ENCODE measurements at regions not wholly inside any gene's neighbourhood (a gene's known extent, or its start where the extent isn't known, plus 50 kb on each side); places are given as distances from the start of the nearest gene placed in this dataset.

DNA sequence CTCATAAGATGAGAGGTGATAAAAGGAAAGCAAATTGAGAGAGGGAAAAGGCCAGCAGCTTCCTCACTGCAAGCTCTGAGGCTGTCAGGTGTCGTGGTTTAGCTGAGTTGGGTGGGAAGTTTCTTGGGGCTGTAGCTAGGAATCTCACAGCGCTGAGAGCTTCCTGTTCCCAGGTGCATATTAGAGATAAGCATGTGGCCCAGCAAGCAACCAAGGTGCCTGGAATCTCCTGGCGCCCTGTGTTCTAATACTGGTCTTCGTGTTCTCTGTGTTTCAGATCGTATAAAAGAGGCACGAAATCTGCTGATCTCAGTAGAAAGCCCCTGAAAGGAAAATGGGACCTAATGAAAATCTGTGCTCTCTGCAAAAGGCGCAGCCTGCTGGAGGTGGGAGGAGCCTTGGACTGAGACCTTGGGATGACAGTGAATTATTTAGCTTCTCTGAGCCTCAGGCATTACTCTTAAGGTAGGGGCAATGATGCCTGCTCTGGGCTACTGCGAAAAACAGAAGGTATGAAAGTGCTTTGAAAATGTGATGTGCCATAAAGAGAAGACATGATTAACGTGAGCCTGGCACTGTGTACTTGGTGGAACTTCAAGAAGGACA lies 499.9 kb downstream of the TBL1XR1 start:
- no peak for DNase-seq

DNA sequence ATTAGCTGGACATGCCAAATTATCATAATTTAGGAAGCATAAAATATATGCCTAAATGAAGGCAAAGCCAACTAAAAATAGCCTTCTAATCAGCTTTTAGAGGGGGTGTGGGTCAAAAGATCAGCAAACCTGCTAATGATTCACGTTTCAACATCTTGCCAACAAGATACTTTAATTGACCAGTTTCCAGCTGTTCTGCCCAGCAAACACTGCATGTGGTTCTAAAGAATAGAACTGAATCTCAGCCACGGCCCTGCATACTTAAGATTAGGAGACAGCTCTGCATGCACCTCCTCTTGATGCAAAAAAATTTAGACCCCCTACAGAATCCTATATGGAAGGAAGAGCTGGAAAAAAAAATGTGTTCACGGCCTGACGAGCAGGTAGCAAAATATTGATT lies 500.5 kb downstream of the TBL1XR1 start:
- no peak for DNase-seq

DNA sequence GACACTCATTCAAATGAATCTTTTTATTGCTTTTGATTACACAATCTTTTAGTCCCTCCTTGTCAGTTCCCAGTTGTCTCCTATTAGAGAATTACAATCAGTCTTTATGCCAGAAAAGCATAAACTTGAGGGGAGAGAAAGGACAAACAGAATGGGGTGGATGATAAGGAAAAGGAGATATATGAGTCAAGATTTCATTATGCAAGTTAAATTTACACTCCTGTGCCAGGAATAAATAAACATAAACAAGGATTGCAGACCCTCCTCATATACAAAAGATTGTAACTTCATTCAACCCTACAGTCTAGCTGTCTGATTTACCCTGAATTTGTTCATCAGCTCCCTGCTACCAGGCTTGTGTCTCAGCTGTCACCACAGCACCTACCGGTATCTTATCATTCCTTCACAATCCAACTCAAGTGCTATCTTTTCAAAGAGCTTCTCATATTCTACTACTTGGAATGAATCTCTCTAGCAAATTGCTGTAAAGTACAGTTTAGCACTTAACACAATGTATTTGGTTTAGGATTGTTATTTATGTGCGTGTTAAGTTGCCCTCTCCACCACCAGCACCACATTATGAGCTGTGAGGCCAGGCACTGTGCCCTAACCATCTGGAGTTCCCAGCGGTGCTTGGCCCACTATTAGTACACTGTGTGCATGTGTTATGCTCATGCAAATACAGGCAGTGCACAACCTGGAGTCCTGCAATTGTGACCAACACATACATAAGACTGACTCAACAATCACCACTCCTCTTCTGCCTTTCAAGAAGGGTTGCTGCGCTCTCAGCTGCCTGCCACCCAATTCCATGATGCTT lies 504.1 kb downstream of the TBL1XR1 start:
- no peak for DNase-seq

DNA sequence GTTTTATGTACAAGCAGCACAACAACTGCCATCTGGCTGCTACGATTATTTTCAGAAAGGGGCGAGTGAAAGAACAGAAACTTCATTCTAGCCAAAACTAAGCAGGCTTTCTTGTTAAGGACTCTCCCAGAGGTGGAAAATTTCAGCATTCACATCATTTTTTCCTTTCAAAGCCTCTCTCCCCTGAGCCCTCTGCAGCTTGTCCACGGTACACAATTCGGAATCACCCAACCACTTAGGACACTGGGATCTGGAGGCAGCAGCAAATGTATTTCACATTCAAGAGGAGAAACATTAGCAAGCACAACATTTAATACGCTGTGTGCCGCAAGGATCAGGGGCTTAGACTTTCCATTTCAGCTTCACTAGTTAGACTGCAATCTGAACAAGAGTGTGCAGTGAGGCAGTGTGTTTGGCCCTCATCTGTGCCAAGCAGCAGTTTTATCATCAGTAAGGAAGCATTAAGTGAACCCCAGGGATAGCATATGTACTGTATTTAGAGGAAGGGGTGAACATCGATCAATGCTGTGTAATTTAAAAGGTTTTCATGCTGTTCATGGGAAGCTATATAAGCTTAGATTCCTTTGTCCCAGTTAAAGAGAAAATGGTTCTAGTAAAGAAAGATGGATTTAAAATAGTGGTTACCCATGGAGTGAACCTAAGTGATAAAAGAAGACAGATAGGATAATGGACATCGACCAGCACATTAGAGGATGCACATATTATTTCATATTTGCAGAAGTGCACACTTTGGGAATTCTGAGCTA lies 504.9 kb downstream of the TBL1XR1 start:
- no peak for DNase-seq

DNA sequence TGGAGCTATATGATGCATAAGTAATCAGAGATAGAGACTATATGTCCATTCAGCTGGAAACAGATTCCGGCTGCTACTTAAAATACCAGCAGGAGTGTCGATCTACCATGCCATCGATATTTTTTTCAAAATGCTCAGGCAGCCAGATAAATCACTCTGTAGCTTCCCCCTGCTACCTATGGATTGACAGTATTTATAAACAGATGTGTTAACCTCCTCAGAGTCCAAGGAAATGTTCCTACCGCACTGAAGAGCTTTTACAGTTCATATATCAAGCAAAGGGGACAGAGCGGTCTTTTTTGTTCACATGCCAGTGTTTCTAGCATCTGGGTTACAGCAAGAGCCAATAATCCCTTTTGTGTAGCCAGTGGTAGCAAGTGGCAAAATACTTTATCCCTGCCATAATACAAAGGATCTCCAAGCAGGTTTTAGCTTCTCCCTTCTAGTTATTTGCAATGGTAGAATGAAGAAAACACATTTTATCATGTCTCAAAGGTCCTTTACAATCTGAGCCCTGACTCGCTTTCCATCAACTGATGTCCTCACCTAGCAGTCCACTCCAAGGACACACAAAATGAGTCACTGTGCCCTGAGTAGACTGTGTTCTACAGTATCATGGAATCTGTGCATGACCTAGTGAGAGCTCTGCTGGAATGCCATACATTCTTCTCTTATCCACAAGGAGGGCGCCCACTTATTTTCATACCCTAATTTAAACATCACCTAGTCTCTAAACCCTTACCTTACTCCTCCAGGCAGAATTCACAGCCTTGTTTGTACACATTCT lies 507.0 kb downstream of the TBL1XR1 start:
- no peak for DNase-seq

DNA sequence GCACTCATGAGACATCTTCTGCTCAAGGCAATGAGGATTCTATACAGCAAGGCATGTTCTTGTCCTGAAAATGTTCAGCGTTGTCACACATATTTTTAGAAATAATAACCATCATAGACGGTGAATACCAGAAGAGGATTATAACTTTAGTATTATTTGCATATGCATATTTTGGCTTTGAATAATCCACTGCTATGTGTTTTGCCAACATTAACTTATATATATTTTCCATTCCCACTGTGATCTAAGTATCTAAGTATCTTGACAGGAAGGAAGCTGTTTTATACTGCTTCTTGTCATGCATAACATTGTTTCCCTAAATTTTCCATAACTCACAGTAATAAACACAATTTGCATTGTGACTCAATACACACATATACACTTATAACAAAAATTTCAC lies 509.5 kb downstream of the TBL1XR1 start:
- no peak for DNase-seq

DNA sequence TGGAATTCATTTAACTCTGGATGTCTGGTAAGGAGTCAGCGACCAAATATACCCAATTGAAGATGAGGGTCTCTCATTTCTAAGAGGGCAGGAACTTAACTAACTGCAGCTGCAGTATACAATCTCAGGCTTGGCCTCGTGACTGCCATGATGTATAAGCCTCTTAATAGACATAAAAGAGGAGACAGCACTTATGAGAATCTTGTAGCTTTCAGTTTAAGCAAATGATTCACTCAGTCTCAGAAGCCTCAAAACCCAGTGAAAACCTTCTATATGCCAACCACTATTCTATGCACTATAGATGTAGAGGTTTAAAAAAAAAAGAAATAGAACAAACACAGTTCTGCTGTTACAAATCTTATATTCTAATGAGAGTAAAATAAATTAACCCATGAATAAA lies 513.9 kb downstream of the TBL1XR1 start:
- DNase-seq = no peak

DNA sequence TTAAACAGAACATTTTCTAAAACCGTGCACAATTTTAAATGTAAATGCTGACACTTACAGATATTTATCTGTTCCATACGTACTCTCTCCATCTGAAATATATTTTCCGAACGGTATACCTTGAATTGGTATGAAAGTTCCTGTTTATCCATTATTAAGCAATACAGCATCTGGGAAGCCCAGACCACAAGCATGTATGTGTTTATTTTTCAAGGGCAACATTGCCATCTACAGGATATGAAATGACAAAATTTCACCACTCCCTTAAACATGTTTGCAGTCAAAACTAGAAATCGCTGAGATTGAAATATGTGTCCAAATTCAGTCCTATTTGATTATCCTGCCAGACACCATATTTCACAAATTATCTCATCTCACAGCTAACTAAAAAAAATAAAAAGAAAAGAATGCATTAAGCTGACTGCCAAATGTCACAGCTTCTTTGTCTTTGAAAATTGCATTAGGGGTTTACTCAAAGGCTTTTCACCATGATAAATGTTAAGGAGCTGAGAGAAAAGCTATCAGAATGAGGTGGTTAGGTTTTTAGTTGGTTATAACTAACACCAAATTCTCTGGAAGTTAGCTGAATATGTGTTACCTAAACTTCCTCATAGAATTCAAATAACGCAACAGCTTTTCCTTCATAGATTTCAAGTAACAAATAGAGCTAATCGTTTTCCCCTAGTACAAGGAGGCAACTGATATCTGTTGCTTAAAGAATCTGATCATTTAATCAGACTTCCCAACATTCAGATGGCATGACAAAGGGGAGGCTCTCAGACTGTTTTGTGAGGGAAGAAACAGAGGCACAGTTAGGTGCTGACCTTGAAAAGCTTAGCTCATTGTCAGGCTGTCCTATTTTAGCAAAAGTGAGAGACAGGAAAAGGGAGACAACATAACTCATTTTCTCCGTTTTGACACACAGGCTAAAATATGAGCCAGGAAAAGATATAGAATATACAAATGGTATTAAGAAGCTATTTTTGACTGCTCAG lies 533.1 kb downstream of the TBL1XR1 start:
- no peak for DNase-seq

DNA sequence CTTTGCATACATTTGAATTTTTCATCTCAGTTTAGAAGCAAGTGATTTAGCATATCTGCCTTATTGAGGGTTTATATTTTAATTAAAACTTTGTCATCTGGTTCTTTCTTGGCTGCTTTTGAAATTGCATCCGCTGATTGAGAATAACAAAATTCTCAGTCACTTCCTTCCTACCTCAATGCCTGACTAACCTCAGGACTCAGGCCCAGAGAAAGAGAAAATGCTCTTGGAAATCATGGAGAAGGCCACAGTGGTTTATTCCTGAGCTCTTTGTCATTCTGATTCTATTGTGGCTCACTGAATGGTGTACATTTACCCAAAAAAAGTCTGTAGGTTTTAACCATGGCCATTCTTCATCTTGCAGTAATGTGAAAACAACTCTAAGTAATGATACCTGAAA lies 533.9 kb downstream of the TBL1XR1 start:
- DNase-seq = no peak

DNA sequence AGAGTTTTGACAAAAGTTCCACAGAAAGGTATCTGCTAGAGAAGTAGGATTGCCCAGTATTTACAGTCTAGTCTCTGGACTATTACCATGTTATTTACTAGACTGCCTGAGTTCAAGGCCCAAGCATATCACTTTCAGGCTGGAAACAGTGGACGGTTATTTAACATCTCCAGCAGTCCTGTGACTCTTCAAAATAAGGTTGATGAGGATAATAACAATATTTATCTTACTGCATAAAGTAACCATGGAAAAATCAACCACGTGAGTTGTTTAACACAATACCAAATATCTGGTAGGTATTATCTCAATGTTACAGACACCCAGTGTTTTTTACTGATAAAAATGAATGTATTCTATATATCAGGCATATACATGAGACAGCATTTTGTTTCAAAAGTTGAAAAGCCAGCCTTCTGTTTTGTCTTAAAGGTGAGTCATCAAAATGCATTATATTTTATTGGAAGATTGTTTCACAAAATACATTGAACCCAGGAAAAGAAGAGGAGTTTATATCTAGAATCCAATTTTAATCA lies 535.8 kb downstream of the TBL1XR1 start:
- DNase-seq = no peak

DNA sequence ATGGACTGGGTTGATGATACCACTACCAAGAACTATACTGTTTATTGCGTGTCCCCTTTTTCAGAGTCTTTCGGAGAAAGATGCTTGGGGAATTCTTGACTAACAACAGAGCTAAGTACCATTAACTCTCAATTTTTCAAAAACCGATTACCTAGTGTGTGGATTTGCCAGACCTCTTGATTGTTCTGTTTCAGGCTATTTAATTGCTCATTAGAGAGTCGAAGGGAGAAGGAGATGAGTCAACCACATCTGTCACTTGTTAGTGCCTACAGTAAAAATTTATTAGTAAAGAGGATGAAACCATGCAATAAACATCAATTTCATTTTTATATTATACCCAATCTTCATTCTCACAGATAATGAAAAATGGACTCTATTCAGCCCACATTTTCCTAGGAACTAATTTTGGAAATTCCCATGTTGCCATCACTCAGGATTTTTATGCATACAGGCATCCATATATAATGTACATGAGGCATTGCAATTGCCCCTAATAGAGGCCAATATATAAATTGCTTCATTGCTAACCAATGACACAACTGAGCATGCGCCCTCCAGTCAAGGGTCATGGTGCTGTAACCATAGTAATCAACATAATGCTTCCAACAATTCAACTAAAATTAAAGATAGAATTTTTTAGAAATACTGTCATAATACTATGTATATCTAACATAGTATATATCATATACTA lies 541.7 kb downstream of the TBL1XR1 start:
- DNase-seq = no peak

DNA sequence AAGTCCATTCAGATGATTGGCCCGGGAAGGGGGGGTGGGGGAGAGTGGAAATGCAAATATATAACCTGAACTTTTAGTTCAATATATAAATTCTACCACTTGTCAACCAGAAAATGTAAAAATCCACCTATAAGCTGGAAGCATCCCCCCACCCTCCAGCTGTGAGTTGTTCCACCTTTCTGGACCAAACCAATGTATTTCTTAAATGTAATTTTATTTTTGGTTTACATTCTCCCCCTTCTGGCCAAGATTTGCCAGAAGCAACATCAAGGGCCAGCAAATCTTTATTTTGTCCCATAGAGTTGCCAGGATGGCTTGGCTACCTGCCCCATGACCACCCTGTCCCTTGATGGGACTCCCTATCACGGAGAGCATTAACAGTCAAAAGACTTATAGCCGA lies 545.7 kb downstream of the TBL1XR1 start:
- DNase-seq = no peak

DNA sequence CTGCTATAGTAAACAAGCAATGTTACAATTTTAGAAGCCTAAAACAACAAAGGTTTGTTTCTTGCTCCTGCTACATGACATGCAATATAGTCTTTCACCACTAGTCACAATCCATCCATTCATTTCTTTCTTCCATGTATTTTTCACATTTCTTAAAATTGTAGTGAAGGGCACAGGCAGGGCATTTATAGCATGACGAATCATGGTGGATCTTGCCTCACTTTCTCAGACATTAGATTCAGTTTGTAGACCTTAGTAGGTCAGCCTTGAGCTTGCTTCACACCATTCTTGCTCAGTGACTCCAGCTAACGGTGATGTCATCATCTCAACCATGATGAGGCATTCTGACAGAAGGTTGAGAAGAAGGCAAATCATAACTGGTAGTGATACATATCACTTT lies 546.8 kb downstream of the TBL1XR1 start:
- no peak for DNase-seq

DNA sequence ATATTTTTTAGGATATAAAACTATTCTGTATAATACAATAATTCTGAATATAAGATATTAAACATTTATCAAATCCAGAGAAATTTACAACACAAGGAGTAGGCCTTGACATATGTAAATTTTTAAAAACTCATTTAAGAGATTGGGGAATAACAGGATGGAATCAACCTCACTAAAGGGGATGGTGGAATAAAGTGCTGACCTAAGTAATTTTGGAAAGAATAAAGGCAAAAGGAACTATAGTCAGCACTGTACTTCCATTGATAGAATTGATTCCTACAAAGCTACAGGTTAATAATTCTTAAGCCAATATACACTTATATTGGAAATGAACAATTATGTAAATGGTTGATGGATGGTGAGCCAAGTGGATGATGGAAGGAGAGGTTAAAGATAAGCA lies 549.3 kb downstream of the TBL1XR1 start:
- no peak for DNase-seq

DNA sequence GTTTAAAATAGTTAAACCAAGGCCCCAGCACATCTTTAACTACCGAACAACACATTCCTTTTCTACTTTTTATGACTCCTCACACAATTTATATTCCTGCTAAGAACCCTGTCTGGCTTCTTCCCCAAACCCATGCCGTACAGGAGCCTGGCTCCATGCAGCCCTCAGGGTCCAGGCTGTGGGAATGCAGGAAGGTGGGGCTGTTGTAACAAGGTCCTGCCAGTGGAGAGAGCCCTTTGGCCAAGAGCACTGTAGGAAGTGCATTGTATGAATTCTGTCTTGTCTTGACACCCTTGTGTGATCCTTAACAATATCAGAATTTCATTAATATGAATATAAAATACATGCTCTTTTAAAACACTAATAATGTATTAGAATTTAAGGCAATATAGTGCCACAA lies 563.8 kb downstream of the TBL1XR1 start:
- no peak for DNase-seq

DNA sequence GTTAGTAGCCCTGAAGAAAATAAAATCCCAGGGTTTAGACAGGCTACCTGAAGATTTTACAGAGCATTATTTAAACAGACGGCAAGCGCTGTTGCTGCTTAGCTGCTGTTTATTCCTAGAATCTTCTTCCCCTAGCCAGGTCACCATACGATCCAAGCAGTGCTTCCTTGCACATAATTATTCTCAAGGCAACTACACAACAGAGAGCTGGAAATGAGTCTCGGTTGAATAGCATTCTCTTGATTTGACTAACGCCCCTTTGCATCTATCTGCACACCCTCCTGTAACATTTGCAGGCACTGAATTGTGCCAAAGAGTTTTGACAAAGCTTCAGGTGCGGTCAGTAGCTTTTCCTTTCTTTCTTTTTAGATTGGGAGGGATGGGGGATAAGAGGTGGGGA lies 564.4 kb downstream of the TBL1XR1 start:
- no peak for DNase-seq

DNA sequence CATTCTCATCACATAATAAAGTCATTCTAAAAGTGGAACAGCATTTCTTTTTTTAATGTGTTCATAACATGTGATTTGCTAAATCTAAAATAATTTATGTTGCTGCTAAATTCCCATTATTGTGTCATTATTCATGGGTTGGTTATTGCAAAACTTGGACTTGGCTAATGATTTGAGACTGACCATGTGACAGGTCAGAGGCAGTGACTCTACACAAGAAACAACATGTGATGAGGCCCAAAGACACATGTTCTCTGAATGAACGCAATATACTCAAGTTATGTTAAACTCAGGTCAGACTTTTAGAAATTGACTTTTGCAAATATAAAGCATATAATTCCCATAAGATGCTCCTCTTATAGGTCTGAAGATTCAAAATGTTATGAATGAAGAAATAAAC lies 566.1 kb downstream of the TBL1XR1 start:
- DNase-seq = no peak

DNA sequence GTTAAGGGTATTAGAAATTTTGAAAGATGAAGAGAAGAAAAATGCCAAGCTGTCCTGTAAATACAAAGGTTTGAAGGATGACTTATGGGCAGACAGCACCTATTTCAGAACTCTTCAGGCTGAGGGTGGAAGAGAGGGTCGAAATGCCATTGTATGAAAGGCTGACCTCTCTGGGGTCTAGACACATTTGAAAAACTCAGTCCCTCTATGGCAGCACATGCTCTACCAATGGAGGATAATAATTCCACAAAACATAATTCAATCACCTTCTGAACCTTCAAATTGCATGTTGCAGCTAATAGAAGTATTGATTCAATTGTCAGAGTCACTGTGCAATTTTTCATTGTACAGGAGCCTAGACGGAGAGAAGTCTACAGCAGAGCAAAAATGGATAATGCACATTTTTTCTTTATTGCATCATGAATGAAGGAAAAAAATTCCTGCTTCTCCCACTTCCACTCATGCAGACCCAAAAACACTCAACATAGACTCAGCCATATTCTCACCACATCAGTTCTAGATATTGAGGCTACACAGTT lies 569.1 kb downstream of the TBL1XR1 start:
- no peak for DNase-seq

DNA sequence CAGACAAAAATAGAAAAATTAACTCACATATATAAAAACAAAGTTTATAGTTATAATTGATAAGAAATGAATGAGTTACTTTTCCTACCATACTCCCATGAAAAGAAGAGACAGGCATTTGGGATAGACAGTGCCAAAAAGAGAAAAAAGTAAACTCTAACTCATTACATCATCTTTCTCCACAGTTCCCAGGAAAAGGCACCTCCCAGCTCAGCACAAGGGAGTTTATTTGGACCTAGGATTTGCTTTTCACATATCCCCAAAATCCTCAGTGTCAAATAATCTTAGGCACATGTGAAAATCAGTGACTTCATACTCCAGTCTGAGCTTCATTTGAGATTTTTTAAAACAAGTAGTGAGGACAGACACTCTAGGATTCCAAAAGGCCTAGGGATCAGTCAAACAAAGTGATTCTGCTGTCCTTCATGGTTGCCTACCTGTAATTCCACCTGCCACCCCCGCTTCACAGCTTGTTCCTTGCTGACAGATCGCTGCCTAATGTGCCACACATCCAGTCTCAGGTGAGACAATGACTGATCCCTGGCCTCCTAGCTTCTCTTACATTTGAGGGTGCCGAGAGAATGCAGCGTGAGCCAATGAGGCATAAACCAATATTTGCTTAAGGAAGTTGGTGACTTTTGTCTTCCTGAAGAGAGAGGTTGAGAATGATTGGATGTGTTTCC lies 573.7 kb downstream of the TBL1XR1 start:
- no peak for DNase-seq

DNA sequence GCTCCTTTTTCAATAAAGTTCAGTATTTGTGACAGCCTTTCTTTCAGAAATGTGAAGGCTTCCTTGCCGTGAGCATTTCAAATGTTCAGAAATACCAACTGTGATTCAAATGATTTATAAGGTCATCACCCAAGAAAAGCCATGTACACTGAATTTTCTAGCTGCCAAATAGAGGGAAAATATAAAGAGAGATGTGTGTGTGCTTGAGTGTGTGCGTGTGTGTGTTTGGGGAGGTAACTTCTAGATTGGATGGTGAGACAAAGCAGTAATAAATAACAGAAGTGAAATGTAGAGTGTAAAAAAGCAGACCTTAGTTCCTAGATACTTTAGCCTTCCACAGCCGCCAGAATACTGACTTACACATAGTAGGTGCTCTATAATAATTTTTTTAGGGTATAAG lies 577.4 kb downstream of the TBL1XR1 start:
- DNase-seq = no peak

Data from CD4-positive, alpha-beta T cell treated with Interleukin-10 for 1 hour (primary cell).